Hematopoietic multipotent progenitor cell treated with erythropoietin and hydrocortisone succinate and interleukin-3 and kit ligand, for 8 days (in vitro differentiated cells): ENCODE measurements at regions not wholly inside any gene's neighbourhood (a gene's known extent, or its start where the extent isn't known, plus 50 kb on each side); places are given as distances from the start of the nearest gene placed in this dataset.

Source experiments
- DNase-seq: peaks from one replicate; pipeline ENCODE4 v3.0.0-alpha.2; 2015

DNA sequence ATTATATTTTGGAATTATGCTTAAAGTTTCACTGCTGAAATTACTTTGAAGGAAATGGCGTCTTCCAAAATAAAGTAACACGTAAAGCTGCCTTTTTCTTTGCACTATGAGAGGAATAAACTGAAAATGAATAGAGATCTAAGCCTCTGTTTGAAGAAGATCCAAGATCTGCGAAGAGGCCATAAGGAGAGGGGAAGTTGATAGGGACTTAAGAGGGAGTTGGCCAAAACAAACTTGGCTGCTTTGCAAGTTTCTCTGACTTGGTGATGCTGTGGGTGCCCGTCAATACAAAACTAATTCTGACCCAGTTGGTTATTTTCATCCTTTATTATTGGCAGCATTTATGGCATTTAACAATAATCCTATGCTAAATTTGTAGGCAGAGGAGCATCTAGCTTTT is 190.2 kb upstream of the GBE1 start:
- DNase-seq, result no peak

DNA sequence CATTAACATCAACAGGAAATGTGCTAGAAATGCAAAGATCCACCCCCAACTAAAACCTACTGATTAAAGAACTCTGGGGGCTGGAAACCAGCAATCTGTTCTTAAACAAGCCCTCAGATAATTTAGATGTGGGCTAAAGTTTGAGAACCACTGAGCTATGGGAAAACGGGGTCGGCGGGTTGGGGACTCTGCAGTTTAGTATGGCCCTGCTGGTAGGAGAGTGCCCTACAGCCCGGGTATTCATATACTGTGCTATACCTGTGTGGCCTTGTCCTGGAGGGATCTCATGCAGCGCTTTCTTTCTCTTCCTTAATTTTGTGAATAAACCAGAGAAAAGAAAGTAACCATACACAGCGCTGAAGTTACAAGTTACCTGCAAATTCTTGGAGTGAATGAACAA is 189.7 kb upstream of the GBE1 start:
- DNase-seq, result no peak

DNA sequence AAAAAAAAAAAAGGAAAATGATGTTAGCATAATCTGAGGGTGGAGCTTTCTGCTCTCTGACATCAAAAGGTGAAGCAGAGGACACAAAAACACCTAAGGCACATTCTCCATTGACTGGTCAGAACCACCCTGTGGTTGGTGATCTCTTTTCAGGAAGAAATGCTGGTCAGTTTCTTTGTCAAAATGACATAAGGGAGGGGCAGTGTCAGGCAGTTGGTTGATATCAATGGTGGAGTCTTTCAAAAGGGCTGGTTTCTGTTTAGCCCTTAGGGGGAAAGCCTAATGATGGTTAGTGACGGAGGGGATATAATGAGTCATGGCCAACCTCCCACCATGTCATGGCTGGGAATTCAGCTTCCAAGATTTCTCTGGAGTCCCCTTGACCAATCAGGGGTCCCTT is 185.9 kb upstream of the GBE1 start:
- no peak for DNase-seq

DNA sequence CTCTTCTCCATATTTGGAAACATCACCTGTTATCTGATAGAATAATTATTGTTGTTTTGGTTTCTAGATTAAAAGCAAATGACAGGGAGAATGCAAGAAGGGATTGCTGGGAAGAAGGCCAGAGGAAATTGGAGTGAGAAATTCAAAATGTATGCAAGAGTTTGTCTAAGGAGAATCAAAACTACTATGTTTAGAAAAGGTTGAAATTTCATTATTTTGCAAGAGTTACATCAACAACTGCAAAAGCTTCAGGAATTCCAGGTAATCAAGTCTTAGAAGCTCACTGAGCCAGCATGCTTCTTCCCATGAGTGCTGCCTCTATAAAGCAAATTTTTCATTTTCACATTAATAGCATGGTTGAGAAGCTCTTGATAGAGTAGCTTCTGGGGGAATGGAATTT is 177.2 kb upstream of the GBE1 start:
- no peak for DNase-seq

DNA sequence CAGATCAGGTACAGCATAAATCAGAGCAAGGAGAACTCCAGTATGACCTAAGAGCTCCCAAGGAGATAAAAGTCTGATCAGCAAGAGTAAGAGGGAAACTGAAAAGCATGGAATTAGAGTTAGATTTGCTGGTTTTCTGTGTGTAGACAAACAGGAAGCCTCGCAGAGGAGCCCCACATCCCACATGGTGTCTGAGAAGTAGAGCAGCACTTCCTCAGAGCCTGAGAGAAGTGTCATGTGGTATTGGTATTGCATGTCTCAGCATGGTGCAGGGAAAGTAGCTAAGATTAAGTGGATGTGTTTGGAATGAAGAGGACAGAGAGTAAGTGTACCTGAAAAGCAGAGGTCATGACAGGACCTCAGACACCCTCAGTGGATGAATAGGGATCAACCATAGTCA is 175.4 kb upstream of the GBE1 start:
- no peak for DNase-seq

DNA sequence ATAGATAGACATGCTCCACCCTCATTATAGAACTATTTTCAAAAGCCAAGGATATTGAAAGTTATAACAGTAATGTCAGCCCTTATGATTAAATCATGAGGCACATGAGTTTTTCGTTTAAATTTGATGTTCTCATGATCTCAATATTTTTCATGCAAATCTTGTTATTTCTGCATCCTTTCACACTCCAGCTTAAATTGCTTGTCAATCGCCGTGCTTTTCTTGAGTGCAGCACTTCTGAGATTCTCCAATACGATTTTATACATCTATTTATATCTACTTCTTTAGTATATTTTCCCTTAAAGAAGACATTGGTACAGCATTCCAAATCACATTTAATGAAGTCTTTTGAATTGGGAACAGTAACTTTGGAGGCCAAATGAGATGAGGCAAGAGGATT is 171.2 kb upstream of the GBE1 start:
- no peak for DNase-seq

DNA sequence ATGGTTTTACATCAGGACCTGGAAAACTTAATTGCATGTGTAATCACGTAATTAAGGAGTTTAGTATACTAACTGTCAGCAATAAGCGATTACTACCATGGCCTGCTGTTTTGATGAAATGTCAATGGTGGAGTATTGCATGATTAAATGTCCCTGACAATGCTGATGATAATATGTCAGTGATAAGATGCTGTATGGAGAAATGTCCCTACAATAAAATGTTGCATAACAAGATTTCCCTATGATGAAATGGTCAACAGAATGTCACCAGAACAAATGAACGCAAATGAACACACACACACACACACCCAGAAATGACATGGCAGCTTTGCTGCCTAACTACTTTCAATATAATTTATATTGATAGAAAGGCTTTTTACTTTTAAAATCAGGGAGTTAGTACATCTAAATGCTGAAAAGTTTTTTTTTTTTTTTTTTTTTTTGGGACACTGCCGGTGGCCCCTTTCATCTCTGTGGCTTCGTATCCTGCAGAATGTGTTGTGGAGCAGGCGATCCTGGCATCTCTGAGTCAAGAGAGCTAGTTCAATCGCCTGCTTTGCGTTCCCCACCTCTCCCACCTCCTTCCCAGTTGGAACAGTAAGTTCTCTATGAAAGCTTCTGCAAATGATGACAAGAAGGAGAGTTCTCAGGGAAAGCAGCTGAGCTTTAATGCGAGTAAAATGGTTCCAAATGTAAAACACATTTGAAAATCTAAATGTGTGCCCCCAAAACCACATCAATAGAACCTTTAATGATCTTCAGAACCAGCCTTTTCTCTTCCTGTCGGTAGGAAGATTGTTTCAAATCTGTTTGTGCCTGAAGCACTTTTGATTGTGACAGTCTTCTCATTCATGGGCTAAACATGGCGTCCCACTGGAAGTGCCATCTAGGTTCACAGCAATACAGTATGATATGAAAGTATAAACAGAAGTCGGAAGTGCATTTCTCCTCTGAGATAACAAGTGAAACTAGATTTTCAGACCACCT is 170.1 kb upstream of the GBE1 start:
- no peak for DNase-seq

DNA sequence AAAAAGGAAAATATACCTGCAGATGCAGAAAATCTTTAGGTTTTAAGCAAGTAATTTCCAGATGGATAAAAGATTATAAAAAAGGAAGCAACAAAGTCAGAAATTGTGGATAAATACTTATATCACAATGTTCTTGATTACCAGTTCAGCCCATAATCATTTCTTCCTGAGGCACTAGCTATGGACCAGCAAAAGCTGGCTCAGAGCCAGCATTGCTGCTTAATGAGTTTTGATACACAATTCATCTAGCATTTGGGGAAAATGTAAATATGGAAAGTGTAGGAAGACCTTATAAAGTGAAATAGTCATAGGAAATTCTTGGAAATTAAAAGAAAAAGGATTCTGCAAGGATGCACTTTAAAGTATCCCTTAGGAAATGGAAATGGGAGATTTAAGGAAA is 168.3 kb upstream of the GBE1 start:
- DNase-seq, result no peak

DNA sequence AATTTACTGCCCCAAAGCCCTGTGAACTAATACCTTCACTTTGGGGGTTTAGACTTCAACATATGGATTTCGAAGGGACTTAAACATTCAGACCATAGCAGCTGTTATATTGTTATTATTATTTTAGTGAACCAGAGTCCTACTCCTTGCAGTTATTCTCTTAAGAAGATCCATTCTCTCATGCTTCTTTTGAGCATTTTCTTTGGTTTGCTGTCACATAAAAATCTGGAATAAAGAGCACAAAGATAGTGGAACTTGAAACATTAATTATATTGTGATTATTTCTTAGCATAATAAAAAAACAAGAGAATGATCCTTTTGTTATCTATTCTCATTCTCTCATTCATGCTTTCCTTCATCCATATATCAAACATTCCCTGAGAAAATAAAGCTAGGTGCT is 166.4 kb upstream of the GBE1 start:
- no peak for DNase-seq

DNA sequence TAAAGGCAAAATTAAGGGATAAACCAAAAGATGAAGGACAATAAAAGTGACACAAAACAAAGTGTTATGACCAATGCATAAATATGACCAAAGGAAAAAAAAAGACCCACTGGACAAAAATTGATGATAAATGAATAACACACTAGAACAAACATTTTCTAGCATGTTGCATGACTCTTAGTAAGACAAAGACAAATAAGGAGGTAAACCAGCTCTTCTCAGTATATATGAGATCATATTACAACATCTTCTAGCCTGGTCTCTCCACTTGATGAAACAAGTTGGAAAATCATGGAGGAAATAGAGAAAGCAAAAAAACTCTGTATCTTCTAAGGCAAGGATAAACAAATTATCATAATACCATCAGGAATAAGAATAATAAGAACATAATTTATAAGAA is 163.9 kb upstream of the GBE1 start:
- no peak for DNase-seq

DNA sequence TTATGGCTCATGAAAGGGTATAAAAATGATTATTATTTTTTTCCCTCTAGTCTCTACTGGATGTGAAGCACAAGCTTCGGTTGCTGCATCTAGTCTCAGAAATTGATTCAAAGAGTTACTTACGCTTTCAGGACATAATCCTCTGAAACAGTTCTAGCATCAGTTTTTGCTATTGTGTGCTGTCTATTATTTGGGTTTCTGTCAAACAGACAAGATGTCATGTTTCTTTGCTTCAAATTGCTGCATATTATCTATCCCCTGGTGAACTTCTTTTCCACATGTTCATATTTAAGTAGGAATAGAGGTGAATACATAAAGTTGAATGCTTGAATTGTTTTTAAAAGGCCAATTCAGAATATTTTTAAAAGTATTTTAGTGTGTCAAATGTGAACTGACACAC is 161.6 kb upstream of the GBE1 start:
- DNase-seq, result no peak

DNA sequence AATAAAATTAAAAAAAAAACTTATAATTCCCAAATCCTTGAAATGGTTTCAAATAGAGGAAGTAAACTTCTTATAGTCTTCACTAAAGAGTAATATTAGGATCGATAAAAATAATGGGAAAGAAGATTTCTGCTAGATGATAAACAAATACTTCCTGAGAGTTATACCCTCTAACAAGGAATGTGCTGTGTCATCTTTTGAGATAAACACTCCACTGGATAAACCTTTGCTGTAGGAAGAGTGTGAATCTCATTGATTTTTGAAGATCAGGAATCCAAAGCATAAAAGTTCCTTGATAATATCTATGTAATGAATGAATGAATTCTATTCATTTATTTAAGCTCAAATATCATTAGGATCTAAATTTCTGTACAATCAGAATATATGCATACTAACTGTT is 161.0 kb upstream of the GBE1 start:
- DNase-seq, result no peak

DNA sequence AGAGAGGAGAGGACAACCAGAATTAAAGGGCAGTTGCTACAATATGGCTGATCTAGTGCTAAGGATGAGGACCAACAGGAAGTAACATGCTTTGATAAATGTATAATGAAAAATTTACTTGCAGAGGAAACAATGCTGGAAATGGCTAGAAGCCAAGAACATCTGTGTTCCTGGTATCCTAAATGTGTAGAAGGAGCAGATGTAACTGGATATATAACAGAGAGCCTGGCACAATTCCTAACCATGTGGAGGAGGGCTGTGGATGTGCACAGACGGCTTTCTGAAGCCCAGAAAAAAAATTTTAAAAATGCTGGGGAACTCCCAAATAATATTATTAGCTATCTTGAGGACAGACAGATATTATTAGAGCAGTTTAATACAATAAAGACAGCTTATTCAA is 159.4 kb upstream of the GBE1 start:
- DNase-seq, result no peak

DNA sequence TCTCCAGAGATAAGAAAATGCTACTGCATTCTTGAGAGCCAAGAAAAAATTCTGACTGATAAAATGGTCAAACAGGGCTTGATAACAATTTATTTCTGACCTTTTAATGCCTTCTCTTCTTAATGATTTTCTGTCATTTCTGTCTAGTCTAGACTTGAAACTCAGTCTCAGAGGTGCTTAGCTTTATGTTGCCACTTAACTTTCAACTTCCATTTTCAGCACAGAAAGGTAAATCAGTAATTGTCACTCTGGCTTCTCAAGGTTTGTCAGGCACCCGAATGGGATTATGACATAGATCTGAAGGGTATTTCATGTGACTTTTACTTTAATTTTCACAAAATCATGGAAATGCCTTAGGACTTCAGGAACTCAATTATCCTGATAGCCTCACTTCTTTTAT is 155.4 kb upstream of the GBE1 start:
- no peak for DNase-seq

DNA sequence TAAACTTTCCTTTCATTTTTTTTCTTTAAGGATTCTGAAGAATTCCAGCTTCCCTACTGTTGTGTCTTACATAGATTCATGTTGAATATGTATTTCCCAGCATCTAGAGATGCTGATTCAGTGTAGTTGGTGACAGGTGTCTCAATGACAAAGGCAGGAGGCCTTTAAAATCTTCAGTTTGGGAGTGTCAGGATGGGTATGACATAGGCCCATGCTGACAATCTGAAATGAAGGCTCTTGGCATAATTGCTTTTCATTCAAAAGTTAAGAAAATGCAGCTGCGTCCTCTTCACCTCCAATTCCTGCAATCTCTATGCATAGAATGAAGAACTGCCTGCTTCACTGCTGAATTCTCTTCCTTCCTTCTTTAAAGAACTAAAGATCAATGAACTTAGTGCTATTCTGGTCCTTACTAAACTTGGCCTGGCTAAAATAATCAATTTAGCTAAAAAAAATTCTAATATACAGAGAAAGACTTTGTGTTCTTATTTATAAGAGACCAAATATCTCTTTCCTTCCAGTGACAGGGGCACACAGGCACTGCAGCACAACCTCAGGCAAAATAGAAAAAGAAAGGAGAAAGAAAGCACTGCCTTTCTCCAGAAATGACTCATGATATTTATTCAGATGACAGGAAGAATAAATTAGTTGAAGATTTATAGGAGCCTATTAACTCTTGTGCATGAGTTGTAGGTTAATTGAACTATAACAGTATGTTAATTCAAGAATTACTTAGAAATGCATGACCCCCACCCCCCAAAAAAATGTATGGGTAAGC is 152.6 kb upstream of the GBE1 start:
- no peak for DNase-seq

DNA sequence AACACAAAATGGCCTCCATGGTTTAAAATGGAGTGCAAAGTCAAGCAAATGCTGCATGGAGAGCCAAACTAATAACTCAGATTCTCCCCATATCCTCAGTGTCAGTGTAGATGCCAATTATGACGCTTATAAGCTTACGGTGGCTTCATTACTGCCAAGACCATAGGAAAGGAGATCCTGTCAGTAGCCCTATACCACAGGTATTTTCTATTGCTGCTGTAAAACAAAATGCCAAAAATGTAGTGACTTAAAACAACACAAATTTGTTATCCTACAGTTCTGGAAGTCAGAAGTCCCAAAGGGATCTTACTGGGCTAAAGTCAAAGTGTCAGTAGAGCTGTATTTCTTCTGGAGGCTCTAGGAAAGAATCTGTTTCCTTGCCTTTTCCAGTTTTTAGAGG is 149.8 kb upstream of the GBE1 start:
- no peak for DNase-seq

DNA sequence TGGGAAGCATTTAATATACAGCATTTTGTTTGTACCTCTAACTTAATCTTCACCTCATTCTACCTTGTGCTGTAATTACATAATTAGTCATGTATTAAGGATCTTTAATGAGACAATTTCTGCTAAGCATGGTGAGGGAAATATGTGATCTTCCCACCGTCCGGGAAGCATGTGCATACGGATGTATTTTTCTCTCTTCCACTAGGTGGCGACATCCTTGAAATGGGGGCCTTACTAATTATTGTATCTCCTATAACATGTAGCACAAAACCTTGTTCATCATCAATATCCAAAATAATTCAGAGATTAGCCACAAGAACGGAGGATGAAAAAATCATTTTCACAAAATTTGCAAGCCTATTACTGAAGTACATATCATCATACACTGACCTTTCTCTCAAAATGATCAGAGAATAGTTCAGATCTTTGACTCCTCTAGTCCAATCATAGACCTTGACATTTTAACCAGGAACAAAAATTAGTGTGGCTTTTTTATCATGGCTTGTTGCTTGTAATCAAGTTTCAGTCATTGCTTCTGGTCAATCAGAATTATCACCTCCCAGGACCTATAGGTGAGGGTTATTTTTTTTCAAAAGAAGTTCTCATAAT is 148.9 kb upstream of the GBE1 start:
- peak; percentile 61 for DNase-seq

DNA sequence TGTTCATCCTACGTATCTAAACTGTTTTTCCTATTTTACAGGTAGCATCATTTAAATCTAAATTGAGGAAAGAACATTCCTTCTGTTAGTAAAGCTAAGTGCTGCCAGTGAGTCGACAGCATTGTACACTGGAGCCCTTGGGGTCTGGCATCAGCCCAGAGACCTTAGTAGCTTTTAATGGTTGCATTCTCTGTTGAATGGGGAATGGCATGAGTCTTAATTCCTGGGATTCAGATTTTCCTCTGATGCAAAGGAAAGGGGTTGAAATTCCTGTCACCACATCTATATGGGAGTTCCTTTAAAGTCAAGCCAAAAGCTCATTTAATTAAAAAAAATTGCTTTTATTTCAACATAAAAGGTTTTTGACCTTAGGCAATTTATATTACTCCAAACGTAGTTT is 148.4 kb upstream of the GBE1 start:
- no peak for DNase-seq

DNA sequence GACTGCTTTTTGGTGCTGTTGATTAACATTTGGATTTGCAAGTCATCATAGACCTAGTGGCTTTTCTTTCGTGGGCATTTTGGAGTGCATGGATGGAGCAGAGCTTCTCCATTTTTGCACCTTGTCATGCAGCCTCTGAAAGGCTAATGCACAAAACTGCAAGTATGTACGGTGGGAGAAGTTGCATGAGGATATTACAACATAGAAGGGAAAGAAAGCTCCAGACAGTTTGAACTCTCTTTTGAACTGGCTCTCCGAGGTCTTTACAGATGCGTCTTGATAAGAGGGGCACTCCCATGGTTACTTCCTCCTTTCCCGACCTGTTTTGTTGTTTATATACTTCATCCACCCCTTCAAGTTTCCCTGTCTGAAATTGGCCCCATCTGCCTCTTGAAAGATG is 147.1 kb upstream of the GBE1 start:
- DNase-seq, result no peak

DNA sequence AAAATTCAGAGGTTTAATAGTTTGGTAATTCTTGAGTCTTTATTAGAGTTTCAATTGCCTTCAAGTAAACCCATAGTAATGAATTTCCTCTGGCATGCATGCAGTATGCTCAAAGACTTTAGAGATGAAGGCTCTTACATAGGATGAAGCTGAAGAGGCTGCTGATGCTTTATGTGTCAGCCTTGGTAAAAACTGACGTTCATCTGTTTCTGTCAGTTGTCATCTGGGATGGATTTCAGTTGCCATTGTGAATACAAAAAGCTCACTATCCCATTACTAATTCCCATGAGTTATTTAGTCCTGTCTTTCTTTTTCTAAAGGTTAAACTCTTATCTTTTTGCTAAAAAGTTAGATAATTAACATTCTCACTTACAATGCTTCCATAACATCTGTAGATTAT is 136.9 kb upstream of the GBE1 start:
- no peak for DNase-seq

DNA sequence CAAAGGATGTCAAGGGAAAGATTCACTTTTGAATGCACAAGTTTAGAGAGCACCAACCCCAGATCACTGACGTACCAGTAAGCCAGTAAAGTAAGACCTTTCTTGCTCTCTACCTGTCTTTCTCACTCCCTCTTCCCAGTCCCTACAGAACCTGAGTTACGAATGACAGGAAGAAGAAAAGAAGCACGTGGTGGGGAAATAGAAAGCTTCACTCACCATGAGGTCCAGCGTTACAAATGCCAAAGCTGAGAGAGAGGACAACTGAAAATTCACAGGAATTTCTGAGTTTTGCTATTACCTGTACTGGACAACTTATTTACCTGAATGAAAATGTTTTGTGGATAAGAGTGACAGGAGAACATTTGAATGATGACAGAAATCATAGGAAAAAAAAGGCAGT is 133.2 kb upstream of the GBE1 start:
- DNase-seq, result no peak

DNA sequence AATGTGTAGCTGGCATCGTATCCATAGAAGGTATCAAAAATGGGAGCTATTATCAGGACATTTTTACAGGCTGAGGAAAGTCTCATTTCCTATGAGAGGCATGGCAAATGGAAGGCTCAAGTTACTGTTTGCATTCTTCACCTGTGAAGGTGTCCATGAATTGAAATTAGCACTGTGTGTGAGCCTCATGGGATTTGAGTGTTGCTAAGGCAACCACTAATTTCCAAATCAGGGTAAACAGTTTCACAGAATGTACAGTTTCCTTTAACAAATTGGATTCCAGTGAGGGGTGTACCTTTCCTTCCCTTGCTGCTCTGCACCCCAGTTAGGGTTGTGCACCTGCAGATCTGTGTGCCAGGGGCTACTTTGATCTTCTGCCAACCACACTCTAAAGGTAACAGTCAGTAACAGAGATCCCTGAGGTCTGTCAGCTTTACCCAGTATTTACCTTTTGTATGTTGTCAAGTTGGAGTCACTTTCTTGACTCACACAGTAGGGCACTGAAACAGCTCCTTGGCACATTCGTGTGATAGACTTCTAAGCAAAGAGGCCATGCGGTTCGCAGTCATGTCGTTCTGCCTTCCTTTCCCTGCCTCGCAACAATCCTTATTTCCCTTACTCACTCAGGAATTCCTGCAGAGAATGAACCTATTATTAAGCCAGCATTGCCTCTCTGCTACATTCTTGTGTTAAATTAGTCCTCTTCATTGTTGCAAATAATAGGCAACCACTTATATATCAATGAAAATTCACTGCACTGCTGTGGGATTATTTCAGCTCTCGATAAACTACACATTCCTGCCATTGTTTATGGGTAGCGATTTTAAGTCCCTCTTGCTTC is 129.8 kb upstream of the GBE1 start:
- DNase-seq, result no peak
